Activated T-helper 2 cell treated with anti-CD3 and anti-CD28 coated beads, Interferon-gamma antibody, Interleukin-2, Interleukin-4, amounts not matched to agents 10 μg/mL and 5 μg/mL and 100 μg/mL, durations not matched to agents 14 hours and 24 hours and 36 hours (primary cell): ENCODE measurements at regions not wholly inside any gene's neighbourhood (a gene's known extent, or its start where the extent isn't known, plus 50 kb on each side); places are given as distances from the start of the nearest gene placed in this dataset.

ENCODE experiments used
- DNase-seq: peaks from one replicate; pipeline ENCODE4 v3.0.0; 2021; ENCODE audit warnings: low spot score
- H3K27ac Mint-ChIP-seq: one replicate; pipeline ENCODE4 v1.8.0; 2021; ENCODE audit warnings: mixed read lengths
- H3K27me3 Mint-ChIP-seq: one replicate; pipeline ENCODE4 v1.8.0; 2021; ENCODE audit warnings: low read depth, mixed read lengths
- H3K36me3 Mint-ChIP-seq: one replicate; pipeline ENCODE4 v1.8.0; 2021; ENCODE audit warnings: low read depth, mixed read lengths
- H3K4me1 Mint-ChIP-seq: one replicate; pipeline ENCODE4 v1.8.0; 2021; ENCODE audit warnings: low read depth, mixed read lengths
- H3K4me3 Mint-ChIP-seq: one replicate; pipeline ENCODE4 v1.8.0; 2021; ENCODE audit warnings: low read depth, mild to moderate bottlenecking, moderate library complexity, mixed read lengths
- H3K9me3 Mint-ChIP-seq: one replicate; pipeline ENCODE4 v1.8.0; 2021; ENCODE audit warnings: mixed read lengths
- intact Hi-C: fragments of 100-400 bp; cut with micrococcal nuclease; formaldehyde crosslinking; loops from one replicate; pipeline ENCODE4 v1.15.1; 2023

- Mint-ChIP-seq H3K27me3 (no peaks in the 10 kb centered on the region), H3K9me3 (no peaks in the 10 kb centered on the region), H3K4me3 (no peak overlapping the region), H3K36me3 (no peaks in the 10 kb centered on the region), H3K27ac (no peak overlapping the region), H3K4me1 (no peaks in the 10 kb centered on the region)
- intact Hi-C loops = no loop called here
- no peak for DNase-seq
Observed at GRCh38 chr20:40354880-40355279, 334.2 kb downstream of the MAFB start.

- intact Hi-C loops = no loop called here
- DNase-seq = no peak
- peaks cover 15% of the 10 kb centered on the region for H3K9me3 Mint-ChIP-seq
- H3K4me3 Mint-ChIP-seq = no peak overlapping the region
- no peaks in the 10 kb centered on the region for H3K36me3 Mint-ChIP-seq
- H3K4me1 Mint-ChIP-seq = no peaks in the 10 kb centered on the region
- no peaks in the 10 kb centered on the region for H3K27me3 Mint-ChIP-seq
- H3K27ac Mint-ChIP-seq = no peak overlapping the region
Observed at GRCh38 chr20:40343390-40343789, 345.6 kb downstream of the MAFB start.

GRCh38 chr20:40341561-40341960 lies 347.5 kb downstream of the MAFB start:
- Mint-ChIP-seq H3K4me1 (no peaks in the 10 kb centered on the region), H3K27ac (no peak overlapping the region), H3K4me3 (no peak overlapping the region), H3K27me3 (no peaks in the 10 kb centered on the region), H3K9me3 (peaks cover 15% of the 10 kb centered on the region), H3K36me3 (no peaks in the 10 kb centered on the region)
- DNase-seq = no peak
- intact Hi-C loops = no loop called here

GRCh38 chr20:40339661-40340449 lies 349.2 kb downstream of the MAFB start:
- H3K9me3 Mint-ChIP-seq = peaks cover 15% of the 10 kb centered on the region
- no peaks in the 10 kb centered on the region for H3K4me1 Mint-ChIP-seq
- no peaks in the 10 kb centered on the region for H3K36me3 Mint-ChIP-seq
- H3K4me3 Mint-ChIP-seq = no peak overlapping the region
- DNase-seq = no peak
- no peaks in the 10 kb centered on the region for H3K27me3 Mint-ChIP-seq
- H3K27ac Mint-ChIP-seq = no peak overlapping the region
- intact Hi-C loops = no loop called here

- Mint-ChIP-seq H3K36me3 (no peaks in the 10 kb centered on the region), H3K4me3 (no peak overlapping the region), H3K27me3 (no peaks in the 10 kb centered on the region), H3K4me1 (no peaks in the 10 kb centered on the region), H3K27ac (no peak overlapping the region), H3K9me3 (no peaks in the 10 kb centered on the region)
- DNase-seq = no peak
- intact Hi-C loops = no loop called here
Observed at GRCh38 chr20:40336533-40336932, 352.5 kb downstream of the MAFB start.

- intact Hi-C loops = no loop called here
- H3K4me1 Mint-ChIP-seq = no peaks in the 10 kb centered on the region
Observed at GRCh38 chr20:40335901-40336351, 353.1 kb downstream of the MAFB start.

GRCh38 chr20:40335437-40335836 lies 353.6 kb downstream of the MAFB start:
- no peaks in the 10 kb centered on the region for H3K36me3 Mint-ChIP-seq
- no peaks in the 10 kb centered on the region for H3K27me3 Mint-ChIP-seq
- no peaks in the 10 kb centered on the region for H3K9me3 Mint-ChIP-seq
- H3K4me1 Mint-ChIP-seq = no peaks in the 10 kb centered on the region
- no peak for DNase-seq
- intact Hi-C loops = no loop called here
- H3K4me3 Mint-ChIP-seq = no peak overlapping the region
- H3K27ac Mint-ChIP-seq = no peak overlapping the region

More at GRCh38 chr20:40335901-40336351, 353.1 kb downstream of the MAFB start:
- Mint-ChIP-seq H3K36me3 (no peaks in the 10 kb centered on the region), H3K9me3 (no peaks in the 10 kb centered on the region), H3K27me3 (no peaks in the 10 kb centered on the region), H3K4me3 (no peak overlapping the region), H3K27ac (no peak overlapping the region)
- DNase-seq = no peak

- Mint-ChIP-seq H3K4me3 (no peak overlapping the region), H3K9me3 (no peaks in the 10 kb centered on the region), H3K36me3 (no peaks in the 10 kb centered on the region), H3K27ac (no peak overlapping the region), H3K27me3 (no peaks in the 10 kb centered on the region), H3K4me1 (no peaks in the 10 kb centered on the region)
- intact Hi-C loops = no loop called here
- no peak for DNase-seq
Observed at GRCh38 chr20:40333591-40333990, 355.4 kb downstream of the MAFB start.

GRCh38 chr20:40331807-40332560 lies 357.1 kb downstream of the MAFB start:
- no peaks in the 10 kb centered on the region for H3K9me3 Mint-ChIP-seq
- intact Hi-C loops = no loop called here

GRCh38 chr20:40331249-40331648 lies 357.8 kb downstream of the MAFB start:
- Mint-ChIP-seq H3K4me1 (no peaks in the 10 kb centered on the region), H3K27ac (no peak overlapping the region), H3K4me3 (no peak overlapping the region), H3K27me3 (no peaks in the 10 kb centered on the region), H3K9me3 (no peaks in the 10 kb centered on the region), H3K36me3 (no peaks in the 10 kb centered on the region)
- intact Hi-C loops = no loop called here
- DNase-seq = no peak

More at GRCh38 chr20:40331807-40332560, 357.1 kb downstream of the MAFB start:
- no peak overlapping the region for H3K27ac Mint-ChIP-seq
- no peak for DNase-seq
- no peaks in the 10 kb centered on the region for H3K27me3 Mint-ChIP-seq
- no peaks in the 10 kb centered on the region for H3K4me1 Mint-ChIP-seq
- no peak overlapping the region for H3K4me3 Mint-ChIP-seq
- H3K36me3 Mint-ChIP-seq = no peaks in the 10 kb centered on the region

GRCh38 chr20:40329321-40329720 lies 359.7 kb downstream of the MAFB start:
- Mint-ChIP-seq H3K4me1 (no peaks in the 10 kb centered on the region), H3K9me3 (no peaks in the 10 kb centered on the region), H3K36me3 (no peaks in the 10 kb centered on the region), H3K27me3 (no peaks in the 10 kb centered on the region), H3K27ac (no peak overlapping the region), H3K4me3 (no peak overlapping the region)
- intact Hi-C loops = no loop called here
- no peak for DNase-seq

GRCh38 chr20:40326784-40327183 lies 362.3 kb downstream of the MAFB start:
- DNase-seq = no peak
- Mint-ChIP-seq H3K27me3 (no peaks in the 10 kb centered on the region), H3K36me3 (no peaks in the 10 kb centered on the region), H3K27ac (no peak overlapping the region), H3K9me3 (no peaks in the 10 kb centered on the region), H3K4me3 (no peak overlapping the region), H3K4me1 (no peaks in the 10 kb centered on the region)
- intact Hi-C loops = no loop called here

- no peaks in the 10 kb centered on the region for H3K9me3 Mint-ChIP-seq
- H3K4me1 Mint-ChIP-seq = no peaks in the 10 kb centered on the region
- no peaks in the 10 kb centered on the region for H3K36me3 Mint-ChIP-seq
- intact Hi-C loops = no loop called here
- no peak overlapping the region for H3K4me3 Mint-ChIP-seq
- H3K27ac Mint-ChIP-seq = no peak overlapping the region
- H3K27me3 Mint-ChIP-seq = no peaks in the 10 kb centered on the region
- DNase-seq = no peak
Observed at GRCh38 chr20:40325006-40325568, 363.9 kb downstream of the MAFB start.
